ENCODE measurements at regions not wholly inside any gene's neighbourhood (a gene's known extent, or its start where the extent isn't known, plus 50 kb on each side); places are given as distances from the start of the nearest gene placed in this dataset.

- TF ChIP-seq, protein P1, sequence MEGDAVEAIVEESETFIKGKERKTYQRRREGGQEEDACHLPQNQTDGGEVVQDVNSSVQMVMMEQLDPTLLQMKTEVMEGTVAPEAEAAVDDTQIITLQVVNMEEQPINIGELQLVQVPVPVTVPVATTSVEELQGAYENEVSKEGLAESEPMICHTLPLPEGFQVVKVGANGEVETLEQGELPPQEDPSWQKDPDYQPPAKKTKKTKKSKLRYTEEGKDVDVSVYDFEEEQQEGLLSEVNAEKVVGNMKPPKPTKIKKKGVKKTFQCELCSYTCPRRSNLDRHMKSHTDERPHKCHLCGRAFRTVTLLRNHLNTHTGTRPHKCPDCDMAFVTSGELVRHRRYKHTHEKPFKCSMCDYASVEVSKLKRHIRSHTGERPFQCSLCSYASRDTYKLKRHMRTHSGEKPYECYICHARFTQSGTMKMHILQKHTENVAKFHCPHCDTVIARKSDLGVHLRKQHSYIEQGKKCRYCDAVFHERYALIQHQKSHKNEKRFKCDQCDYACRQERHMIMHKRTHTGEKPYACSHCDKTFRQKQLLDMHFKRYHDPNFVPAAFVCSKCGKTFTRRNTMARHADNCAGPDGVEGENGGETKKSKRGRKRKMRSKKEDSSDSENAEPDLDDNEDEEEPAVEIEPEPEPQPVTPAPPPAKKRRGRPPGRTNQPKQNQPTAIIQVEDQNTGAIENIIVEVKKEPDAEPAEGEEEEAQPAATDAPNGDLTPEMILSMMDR (conservative IDR thresholded peaks at IDR 0.05; ENCODE audit: low read length) = no peak
- no peak for TF ChIP-seq EZH2phosphoT487 (IDR thresholded peaks at IDR 0.05; ENCODE audit: borderline replicate concordance, low read depth, low read length)
Measured at GRCh38 chr15:39399600-39399999, 181.3 kb upstream of the THBS1 start.

All from OCI-LY7 (cell line).